ENCODE measurements at regions not wholly inside any gene's neighbourhood (a gene's known extent, or its start where the extent isn't known, plus 50 kb on each side); places are given as distances from the start of the nearest gene placed in this dataset.

DNA sequence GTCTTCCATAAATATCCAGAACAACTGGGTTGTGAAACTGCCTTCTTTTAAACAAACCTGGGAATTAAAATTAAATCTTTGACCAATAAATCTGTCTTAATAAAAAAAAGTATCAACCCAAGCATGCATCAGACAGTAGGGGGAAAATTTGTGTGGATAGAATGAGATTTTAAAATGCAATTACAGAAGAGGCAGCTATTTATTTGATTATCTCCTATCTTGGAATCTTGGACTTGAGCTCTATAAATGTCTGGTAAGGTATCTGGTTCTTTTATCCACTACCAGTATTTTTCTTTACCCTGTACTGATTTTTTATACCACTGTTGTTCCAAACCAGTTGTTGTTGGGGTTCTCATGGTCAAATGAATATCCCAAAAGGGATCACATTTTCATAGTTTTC, 157.6 kb upstream of the VEPH1 start:
- TF ChIP-seq, protein P1, sequence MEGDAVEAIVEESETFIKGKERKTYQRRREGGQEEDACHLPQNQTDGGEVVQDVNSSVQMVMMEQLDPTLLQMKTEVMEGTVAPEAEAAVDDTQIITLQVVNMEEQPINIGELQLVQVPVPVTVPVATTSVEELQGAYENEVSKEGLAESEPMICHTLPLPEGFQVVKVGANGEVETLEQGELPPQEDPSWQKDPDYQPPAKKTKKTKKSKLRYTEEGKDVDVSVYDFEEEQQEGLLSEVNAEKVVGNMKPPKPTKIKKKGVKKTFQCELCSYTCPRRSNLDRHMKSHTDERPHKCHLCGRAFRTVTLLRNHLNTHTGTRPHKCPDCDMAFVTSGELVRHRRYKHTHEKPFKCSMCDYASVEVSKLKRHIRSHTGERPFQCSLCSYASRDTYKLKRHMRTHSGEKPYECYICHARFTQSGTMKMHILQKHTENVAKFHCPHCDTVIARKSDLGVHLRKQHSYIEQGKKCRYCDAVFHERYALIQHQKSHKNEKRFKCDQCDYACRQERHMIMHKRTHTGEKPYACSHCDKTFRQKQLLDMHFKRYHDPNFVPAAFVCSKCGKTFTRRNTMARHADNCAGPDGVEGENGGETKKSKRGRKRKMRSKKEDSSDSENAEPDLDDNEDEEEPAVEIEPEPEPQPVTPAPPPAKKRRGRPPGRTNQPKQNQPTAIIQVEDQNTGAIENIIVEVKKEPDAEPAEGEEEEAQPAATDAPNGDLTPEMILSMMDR (IDR thresholded peaks at IDR 0.05; ENCODE audit: borderline replicate concordance, extremely low read depth, low read length, poor library complexity, severe bottlenecking) = no peak
- no peak for TF ChIP-seq EZH2 (IDR thresholded peaks at IDR 0.05; ENCODE audit: borderline replicate concordance, low read depth, low read length, severe bottlenecking)
